Gastroesophageal sphincter (tissue), 3 donors: ENCODE measurements at regions not wholly inside any gene's neighbourhood (a gene's known extent, or its start where the extent isn't known, plus 50 kb on each side); places are given as distances from the start of the nearest gene placed in this dataset.

Experiments used
- CTCF ChIP-seq, 4 experiments: fragments of 200-600 bp in 2 of 4; fragments of 450-650 bp in 2 of 4; sonication (generic) in 1 of 4; IDR thresholded peaks; one replicate each; pipeline ENCODE4 v1.5.1; 2017 to 2019; ENCODE audit warnings: antibody characterized with exemption in 4 of 4, mild to moderate bottlenecking in 2 of 4, moderate library complexity in 2 of 4
- EP300 ChIP-seq: sonication (generic); formaldehyde crosslinking; IDR thresholded peaks from one replicate; pipeline ENCODE4 v1.6.1; 2017; ENCODE audit warnings: antibody characterized with exemption, mild to moderate bottlenecking
- POLR2A ChIP-seq, 2 donors: fragments of 450-650 bp; IDR thresholded peaks; one replicate each; pipeline ENCODE4 v1.6.1; 2017; ENCODE audit warnings: antibody characterized with exemption in 2 of 2, mild to moderate bottlenecking in 2 of 2, moderate library complexity in 1 of 2
- POLR2AphosphoS5 ChIP-seq: sonication (generic); formaldehyde crosslinking; IDR thresholded peaks from one replicate; pipeline ENCODE4 v1.6.1; 2017; ENCODE audit warnings: antibody characterized with exemption

GRCh38 chr2:8438476-8438875 is 243.4 kb upstream of the ID2 start:
- TF ChIP-seq EP300 (no peak), CTCF (IDR thresholded peaks at IDR 0.05) (no peak), POLR2A (IDR thresholded peaks at IDR 0.05) (no peak), POLR2AphosphoS5 (no peak)
